NT2/D1 (cell line): ENCODE measurements at regions not wholly inside any gene's neighbourhood (a gene's known extent, or its start where the extent isn't known, plus 50 kb on each side); places are given as distances from the start of the nearest gene placed in this dataset.

Source experiments
- SUZ12 ChIP-seq: IDR thresholded peaks from 2 replicates; pipeline ENCODE4 v1.6.1; 2011; ENCODE audit not compliant: insufficient read length, insufficient read depth; ENCODE audit errors: extremely low read depth
- ZNF274 ChIP-seq: IDR thresholded peaks from 2 replicates; pipeline ENCODE4 v1.6.1; 2011; ENCODE audit warnings: mild to moderate bottlenecking, low read depth, low read length

- no peak for TF ChIP-seq ZNF274
- no peak for TF ChIP-seq SUZ12
Observed at GRCh38 chr20:17873410-17874270, 95.0 kb downstream of the SNX5 start.
